Non-pigmented ciliary epithelial cell (primary cell): ENCODE measurements at regions not wholly inside any gene's neighbourhood (a gene's known extent, or its start where the extent isn't known, plus 50 kb on each side); places are given as distances from the start of the nearest gene placed in this dataset.
"Not testable (repeated sequence)": the region's sequence is repeated elsewhere in the genome, so short reads cannot be mapped to it uniquely, and the experiment has no call there.

Source experiments
- DNase-seq: peaks from one replicate; pipeline ENCODE4 v3.0.0-alpha.2; 2010; ENCODE audit warnings: low read depth

GRCh38 chrX:3919668-3920423 lies 206.4 kb upstream of the PRKX start:
- DNase-seq = not testable (repeated sequence)

- not testable (repeated sequence) for DNase-seq
These were observed 201.4 kb upstream of the PRKX start for GRCh38 chrX:3914813-3915212.

GRCh38 chrX:3914059-3914458 lies 200.6 kb upstream of the PRKX start:
- not testable (repeated sequence) for DNase-seq

- not testable (repeated sequence) for DNase-seq
These were observed 197.6 kb upstream of the PRKX start for GRCh38 chrX:3911012-3911411.

GRCh38 chrX:3910611-3911010 lies 197.2 kb upstream of the PRKX start:
- not testable (repeated sequence) for DNase-seq

GRCh38 chrX:3905522-3906258 lies 192.2 kb upstream of the PRKX start:
- DNase-seq = not testable (repeated sequence)

- DNase-seq = not testable (repeated sequence)
These were observed 188.8 kb upstream of the PRKX start for GRCh38 chrX:3902222-3902621.

GRCh38 chrX:3896755-3897154 lies 183.3 kb upstream of the PRKX start:
- not testable (repeated sequence) for DNase-seq

GRCh38 chrX:3882553-3882920 lies 169.1 kb upstream of the PRKX start:
- DNase-seq = not testable (repeated sequence)

GRCh38 chrX:3881898-3882552 lies 168.6 kb upstream of the PRKX start:
- DNase-seq = not testable (repeated sequence)

- not testable (repeated sequence) for DNase-seq
These were observed 167.9 kb upstream of the PRKX start for GRCh38 chrX:3881255-3881895.

GRCh38 chrX:3876393-3876792 lies 162.9 kb upstream of the PRKX start:
- not testable (repeated sequence) for DNase-seq

GRCh38 chrX:3875638-3876037 lies 162.2 kb upstream of the PRKX start:
- not testable (repeated sequence) for DNase-seq

GRCh38 chrX:3872226-3872879 lies 158.9 kb upstream of the PRKX start:
- DNase-seq = not testable (repeated sequence)

- DNase-seq = not testable (repeated sequence)
These were observed 153.8 kb upstream of the PRKX start for GRCh38 chrX:3867067-3867831.

- DNase-seq = not testable (repeated sequence)
These were observed 144.9 kb upstream of the PRKX start for GRCh38 chrX:3858332-3858731.

- not testable (repeated sequence) for DNase-seq
These were observed 130.2 kb upstream of the PRKX start for GRCh38 chrX:3843522-3844145.

- not testable (repeated sequence) for DNase-seq
These were observed 129.5 kb upstream of the PRKX start for GRCh38 chrX:3842822-3843521.

- DNase-seq = not testable (repeated sequence)
These were observed 125.3 kb upstream of the PRKX start for GRCh38 chrX:3838754-3839153.
